Stimulated activated CD4-positive, alpha-beta T cell treated with anti-CD3 and anti-CD28 coated beads, Interleukin-1b, Interleukin-23, amount 100 ng/mL, for 1 hour (primary cell): ENCODE measurements at regions not wholly inside any gene's neighbourhood (a gene's known extent, or its start where the extent isn't known, plus 50 kb on each side); places are given as distances from the start of the nearest gene placed in this dataset.
"Not testable (repeated sequence)": the region's sequence is repeated elsewhere in the genome, so short reads cannot be mapped to it uniquely, and the experiment has no call there.

Experiments
- DNase-seq, 2 donors: peaks; one replicate each; pipeline ENCODE4 v3.0.0-alpha.2; 2020; ENCODE audit warnings: low read depth in 2 of 2

GRCh38 chr7:17046666-17047065 is 164.9 kb upstream of the AGR3 start:
- DNase-seq = no peak

- not testable (repeated sequence) for DNase-seq
Observed at GRCh38 chr7:17053164-17053563, 171.4 kb upstream of the AGR3 start.

- DNase-seq = no peak
Observed at GRCh38 chr7:17054206-17054605, 172.4 kb upstream of the AGR3 start.

- no peak for DNase-seq
Observed at GRCh38 chr7:17054836-17055235, 173.1 kb upstream of the AGR3 start.

GRCh38 chr7:17055596-17055995 is 173.8 kb upstream of the AGR3 start:
- no peak for DNase-seq

GRCh38 chr7:17056491-17057142 is 174.8 kb upstream of the AGR3 start:
- DNase-seq = no peak

- DNase-seq = no peak
Observed at GRCh38 chr7:17057143-17057509, 175.3 kb upstream of the AGR3 start.

GRCh38 chr7:17058568-17058967 is 176.8 kb upstream of the AGR3 start:
- DNase-seq = no peak

- no peak for DNase-seq
Observed at GRCh38 chr7:17060051-17060450, 178.3 kb upstream of the AGR3 start.

GRCh38 chr7:17061443-17061842 is 179.7 kb upstream of the AGR3 start:
- no peak for DNase-seq

- DNase-seq = no peak
Observed at GRCh38 chr7:17062151-17063044, 180.6 kb upstream of the AGR3 start.

- DNase-seq = no peak
Observed at GRCh38 chr7:17063045-17063383, 181.2 kb upstream of the AGR3 start.

GRCh38 chr7:17067691-17068090 is 185.9 kb upstream of the AGR3 start:
- no peak for DNase-seq

GRCh38 chr7:17069146-17069545 is 187.4 kb upstream of the AGR3 start:
- no peak for DNase-seq

- no peak for DNase-seq
Observed at GRCh38 chr7:17070231-17070708, 188.5 kb upstream of the AGR3 start.

- no peak for DNase-seq
Observed at GRCh38 chr7:17071866-17072265, 190.1 kb upstream of the AGR3 start.

- DNase-seq = no peak
Observed at GRCh38 chr7:17075601-17076255, 193.9 kb upstream of the AGR3 start.

- DNase-seq = no peak
Observed at GRCh38 chr7:17078298-17078697, 196.5 kb upstream of the AGR3 start.

GRCh38 chr7:17083392-17084165 is 201.8 kb upstream of the AGR3 start:
- DNase-seq = no peak

- DNase-seq = no peak
Observed at GRCh38 chr7:17084166-17084475, 202.3 kb upstream of the AGR3 start.

GRCh38 chr7:17085186-17085585 is 203.4 kb upstream of the AGR3 start:
- no peak for DNase-seq

GRCh38 chr7:17086403-17086802 is 204.6 kb upstream of the AGR3 start:
- DNase-seq = no peak
